HCT116 (cell line): ENCODE measurements at regions not wholly inside any gene's neighbourhood (a gene's known extent, or its start where the extent isn't known, plus 50 kb on each side); places are given as distances from the start of the nearest gene placed in this dataset.

ENCODE experiments used
- ATAC-seq: fragments of 200-7000 bp; cut with Tn5 transposase; 2 replicates; pipeline ENCODE4 v1.9.1; 2020; ENCODE audit warnings: mild to moderate bottlenecking, moderate library complexity
- BruUV-seq: library from RNA; stranded (reverse); fragments of 400-500 nt; replicated peaks from 2 replicates; lab custom pipeline; 2021; lab: Mats Ljungman, UMichigan
- CTCF ChIA-PET: fragments of 300-600 bp; sonication (Branson Sonifier 250); formaldehyde crosslinking; loops from one replicate; lab custom pipeline; 2021; ENCODE audit warnings: antibody characterized with exemption; lab: Charles Lee
- POLR2A ChIA-PET: fragments of 300-600, 350-600 bp; sonication (Branson Sonifier 250); formaldehyde crosslinking; loops from one replicate; lab custom pipeline; 2021; ENCODE audit warnings: antibody characterized with exemption; lab: Charles Lee
- RAD21 ChIA-PET, 2 experiments: fragments of 300-600 bp; sonication (Branson Sonifier 250); formaldehyde crosslinking; loops; one replicate each; lab custom pipeline; 2023; ENCODE audit warnings: low total read pairs in 2 of 2; ENCODE audit not compliant: uncharacterized antibody in 2 of 2, unreplicated experiment in 2 of 2, low non-redundant PET in 1 of 2; lab: Charles Lee
- DNase-seq: peaks from one replicate; pipeline ENCODE4 v3.0.0-alpha.2; 2010; ENCODE audit warnings: low read depth, low spot score
- H2AFZ ChIP-seq: fragments of 200-600 bp; shearing (Covaris generic), sonication (generic); 2 replicates; pipeline ENCODE4 v1.6.1; 2017; ENCODE audit warnings: low read depth, mixed run types, mixed read lengths, antibody characterized with exemption, low read length; ENCODE audit not compliant: poor library complexity, severe bottlenecking
- H3K27ac ChIP-seq: 2 replicates; pipeline ENCODE4 v1.5.1; 2012; ENCODE audit warnings: low read depth, low read length
- H3K27me3 ChIP-seq: fragments of 200-600 bp; sonication (generic); 2 replicates; pipeline ENCODE4 v1.6.1; 2016; ENCODE audit warnings: mixed run types, low read length, mixed read lengths; ENCODE audit not compliant: insufficient read depth
- H3K36me3 ChIP-seq, 2 experiments: fragments of 200-500 bp in 1 of 2; fragments of 200-600 bp in 1 of 2; sonication (Bioruptor generic) in 1 of 2; sonication (generic) in 1 of 2; 2 replicates each; pipeline versions ENCODE4 v1.5.1 to v1.6.1; 2014 to 2016; ENCODE audit warnings: low read length in 2 of 2, inconsistent platforms in 1 of 2, mixed read lengths in 1 of 2, mixed run types in 1 of 2; ENCODE audit not compliant: insufficient read depth in 2 of 2, control insufficient read depth in 1 of 2
- H3K4me1 ChIP-seq, 2 experiments: fragments of 200-600 bp in 1 of 2; sonication (generic) in 1 of 2; 2 replicates each; pipeline versions ENCODE4 v1.5.1 to v1.6.1; 2012 to 2017; ENCODE audit warnings: low read length in 2 of 2, inconsistent platforms in 1 of 2, mild to moderate bottlenecking in 1 of 2, mixed read lengths in 1 of 2, mixed run types in 1 of 2, moderate library complexity in 1 of 2; ENCODE audit not compliant: insufficient read depth in 2 of 2, control insufficient read depth in 1 of 2
- H3K4me2 ChIP-seq: fragments of 200-600 bp; sonication (generic); 2 replicates; pipeline ENCODE4 v1.6.1; 2017; ENCODE audit warnings: mixed run types, low read length, mixed read lengths
- H3K4me3 ChIP-seq, 2 experiments: fragments of 200-600 bp in 1 of 2; sonication (generic) in 1 of 2; replicated peaks in 1 of 2; 2 replicates each; pipeline ENCODE4 v1.5.1; 2011 to 2016; ENCODE audit warnings: low read length in 2 of 2, control low read depth in 1 of 2, low read depth in 1 of 2, mild to moderate bottlenecking in 1 of 2, mixed read lengths in 1 of 2, mixed run types in 1 of 2
- H3K79me2 ChIP-seq: fragments of 200-600 bp; sonication (generic); 2 replicates; pipeline ENCODE4 v1.6.1; 2017; ENCODE audit warnings: mild to moderate bottlenecking, mixed run types, low read length, moderate library complexity, mixed read lengths; ENCODE audit not compliant: insufficient read depth
- H3K9ac ChIP-seq: fragments of 200-600 bp; sonication (generic); 2 replicates; pipeline ENCODE4 v1.6.1; 2016; ENCODE audit warnings: low read length, mixed read lengths
- H3K9me2 ChIP-seq: fragments of 200-600 bp; sonication (generic), shearing (Covaris generic); 2 replicates; pipeline ENCODE4 v1.6.1; 2017; ENCODE audit warnings: mixed run types, mild to moderate bottlenecking, moderate library complexity; ENCODE audit not compliant: insufficient read depth
- H3K9me3 ChIP-seq, 2 experiments: fragments of 200-500 bp in 1 of 2; fragments of 200-600 bp in 1 of 2; sonication (Bioruptor generic) in 1 of 2; sonication (generic) in 1 of 2; 2 replicates each; pipeline ENCODE4 v1.6.1; 2014 to 2017; ENCODE audit warnings: low read length in 2 of 2, mixed read lengths in 2 of 2, inconsistent platforms in 1 of 2, low read depth in 1 of 2, mild to moderate bottlenecking in 1 of 2, mixed run types in 1 of 2, moderate library complexity in 1 of 2; ENCODE audit not compliant: control insufficient read depth in 1 of 2, insufficient read depth in 1 of 2
- H4K20me1 ChIP-seq: fragments of 200-600 bp; sonication (generic), shearing (Covaris generic); 2 replicates; pipeline ENCODE4 v1.6.1; 2017; ENCODE audit warnings: mixed run types, mild to moderate bottlenecking, moderate library complexity; ENCODE audit not compliant: insufficient read depth
- JUND ChIP-seq: IDR thresholded peaks from 2 replicates; pipeline ENCODE4 v1.6.1; 2012
- POLR2A ChIP-seq: IDR thresholded peaks from 2 replicates; pipeline ENCODE4 v1.7.0; 2011; ENCODE audit warnings: borderline replicate concordance; ENCODE audit not compliant: insufficient read depth, insufficient read length; ENCODE audit errors: extremely low read depth
- RAD21 ChIP-seq: IDR thresholded peaks from 2 replicates; pipeline ENCODE4 v1.6.1; 2012; ENCODE audit warnings: low read depth, mild to moderate bottlenecking
- SP1 ChIP-seq: IDR thresholded peaks from 2 replicates; pipeline ENCODE4 v1.6.1; 2012; ENCODE audit warnings: low read depth
- SRF ChIP-seq: IDR thresholded peaks from 2 replicates; pipeline ENCODE4 v1.6.1; 2012; ENCODE audit warnings: low read depth
- TCF7L2 ChIP-seq: IDR thresholded peaks from 2 replicates; pipeline ENCODE4 v1.7.0; 2011; ENCODE audit warnings: borderline replicate concordance, inconsistent platforms; ENCODE audit not compliant: insufficient read depth, insufficient read length; ENCODE audit errors: extremely low read depth
- ZNF274 ChIP-seq: fragments of 200-500 bp; sonication (Bioruptor generic); IDR thresholded peaks from 2 replicates; pipeline ENCODE4 v1.6.1; 2014; ENCODE audit warnings: mild to moderate bottlenecking, low read depth, low read length, inconsistent platforms
- intact Hi-C: fragments of 100-400 bp; cut with micrococcal nuclease; formaldehyde crosslinking; loops from 2 replicates; pipeline ENCODE4 v1.10.0; 2022
- TF ChIP-seq, protein P1 (sequence below): IDR thresholded peaks from 2 replicates; pipeline ENCODE4 v1.6.1; 2012

DNA sequence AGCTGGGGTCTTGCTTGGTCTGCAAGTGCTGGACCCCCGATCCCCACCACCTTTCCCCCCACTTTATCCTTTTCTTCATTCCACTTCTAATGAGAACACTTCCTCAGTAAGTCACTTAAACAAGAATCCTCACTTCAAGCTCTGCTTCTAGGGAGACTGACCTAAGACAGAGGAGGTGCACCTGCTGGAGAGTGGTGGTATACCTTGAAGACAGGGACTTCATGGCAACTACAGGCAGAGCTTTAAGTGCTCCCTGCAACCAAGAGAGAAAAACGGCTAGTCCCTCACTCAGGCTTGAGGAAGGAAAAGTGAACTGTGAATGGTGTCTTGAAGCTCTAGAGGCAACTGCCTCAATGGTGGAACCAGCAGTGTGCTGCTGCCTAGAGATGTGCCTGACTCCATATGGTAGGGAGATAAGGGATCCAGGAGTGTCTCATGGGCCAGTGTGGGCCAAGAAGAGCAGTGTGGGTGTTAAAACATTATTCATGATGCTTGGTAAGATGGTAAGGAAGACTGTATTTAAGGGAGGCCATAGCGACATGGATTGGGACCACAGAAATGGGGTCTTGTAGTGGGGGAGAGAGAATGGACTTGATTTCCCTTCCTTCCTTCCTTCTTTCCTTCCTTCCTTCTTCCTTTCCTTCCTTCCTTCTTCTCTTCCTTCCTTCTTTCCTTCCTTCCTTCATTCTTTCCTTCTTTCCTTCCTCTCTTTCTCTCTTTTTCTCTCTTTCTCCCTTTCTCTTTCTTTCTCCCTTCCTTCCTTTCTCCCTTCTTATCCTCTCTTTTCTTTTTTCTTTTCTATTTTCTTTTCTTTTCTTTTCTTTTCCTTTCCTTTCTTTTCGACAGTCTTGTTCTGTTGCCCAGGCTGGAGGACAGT, 96.2 kb upstream of the NAP1L1 start:
- no peaks in the 10 kb centered on the region for H4K20me1 ChIP-seq
- CTCF ChIA-PET = no interaction called here
- POLR2A ChIA-PET = no interaction called here
- H3K4me3 ChIP-seq = no peak overlapping the region
- H3K27ac ChIP-seq = no peak overlapping the region
- H2AFZ ChIP-seq = no peak overlapping the region
- DNase-seq = no peak
- no peaks in the 10 kb centered on the region for H3K79me2 ChIP-seq
- no peak overlapping the region for H3K9ac ChIP-seq
- peaks cover 0 to 14% of the 10 kb centered on the region in 2 experiments; a peak in 3 of 4 replicates for H3K4me1 ChIP-seq
- H3K36me3 ChIP-seq = no peaks in the 10 kb centered on the region
- intact Hi-C loops = no loop called here
- no peak for ATAC-seq
- RAD21 ChIA-PET = no interaction called here
- H3K4me2 ChIP-seq = no peak overlapping the region
- no peaks in the 10 kb centered on the region for H3K9me2 ChIP-seq
- H3K27me3 ChIP-seq = no peaks in the 10 kb centered on the region
- H3K9me3 ChIP-seq = no peaks in the 10 kb centered on the region
- TF ChIP-seq SRF (no peak), POLR2A (no peak), ZNF274 (no peak), RAD21 (no peak), TCF7L2 (no peak), SP1 (no peak), JUND (no peak)
- no TSS peak for BruUV-seq

DNA sequence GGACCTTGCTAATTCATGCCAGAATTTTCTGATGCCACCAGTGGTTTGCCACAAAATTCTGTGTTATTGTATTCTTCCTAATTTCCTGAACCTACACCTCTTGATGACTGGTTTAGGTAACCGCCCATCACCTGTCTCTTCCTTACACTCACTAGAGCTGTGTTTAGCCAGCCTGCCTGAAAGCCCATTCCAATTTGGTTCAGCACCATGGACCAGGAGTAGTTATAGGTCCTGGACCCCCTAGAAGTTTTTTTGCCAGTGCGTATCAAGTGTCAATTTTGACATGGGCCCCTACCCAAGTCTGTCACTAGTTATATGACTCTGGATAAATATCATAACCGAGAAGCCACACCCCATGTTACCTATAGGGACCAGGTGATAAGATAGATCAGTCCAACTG, 94.0 kb upstream of the NAP1L1 start:
- CTCF ChIA-PET = no interaction called here
- H3K9ac ChIP-seq = no peak overlapping the region

More for the DNA sequence above, 94.0 kb upstream of the NAP1L1 start:
- intact Hi-C loops = no loop called here
- no peaks in the 10 kb centered on the region for H3K9me2 ChIP-seq
- H3K9me3 ChIP-seq = no peaks in the 10 kb centered on the region
- no peak overlapping the region for H3K4me3 ChIP-seq
- H3K4me2 ChIP-seq = no peak overlapping the region
- RAD21 ChIA-PET = no interaction called here
- no peak for DNase-seq
- H3K79me2 ChIP-seq = no peaks in the 10 kb centered on the region
- TF ChIP-seq, protein P1, sequence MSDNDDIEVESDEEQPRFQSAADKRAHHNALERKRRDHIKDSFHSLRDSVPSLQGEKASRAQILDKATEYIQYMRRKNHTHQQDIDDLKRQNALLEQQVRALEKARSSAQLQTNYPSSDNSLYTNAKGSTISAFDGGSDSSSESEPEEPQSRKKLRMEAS = no peak
- TF ChIP-seq, all 23 proteins: peak for 0
- Histone ChIP-seq H3K36me3 (no peaks in the 10 kb centered on the region), H3K27ac (no peak overlapping the region), H3K27me3 (no peaks in the 10 kb centered on the region), H4K20me1 (no peaks in the 10 kb centered on the region), H2AFZ (no peak overlapping the region), H3K4me1 (peaks cover 0 to 6% of the 10 kb centered on the region in 2 experiments; a peak in 2 of 4 replicates)
- BruUV-seq = no TSS peak
- POLR2A ChIA-PET = no interaction called here
- ATAC-seq = no peak
